H9 (cell line): ENCODE measurements at regions not wholly inside any gene's neighbourhood (a gene's known extent, or its start where the extent isn't known, plus 50 kb on each side); places are given as distances from the start of the nearest gene placed in this dataset.

ENCODE experiments used
- DNase-seq: peaks from one replicate; pipeline ENCODE4 v3.0.0-alpha.2; 2017
- H2AFZ ChIP-seq: one replicate; pipeline ENCODE4 v1.6.1; 2013; ENCODE audit warnings: mild to moderate bottlenecking, low read length, control low read depth, moderate library complexity
- H2AK5ac ChIP-seq: 2 replicates; pipeline ENCODE4 v1.6.1; 2013; ENCODE audit warnings: low read length, control low read depth, mixed read lengths; ENCODE audit not compliant: insufficient read length
- H2BK120ac ChIP-seq: one replicate; pipeline ENCODE4 v1.6.1; 2013; ENCODE audit warnings: low read depth, mild to moderate bottlenecking, low read length, control low read depth, inconsistent platforms; ENCODE audit not compliant: poor library complexity, severe bottlenecking
- H2BK12ac ChIP-seq: 2 replicates; pipeline ENCODE4 v1.6.1; 2013; ENCODE audit warnings: low read length, control low read depth, mixed read lengths, low read depth; ENCODE audit not compliant: insufficient read length
- H2BK15ac ChIP-seq: 2 replicates; pipeline ENCODE4 v1.6.1; 2013; ENCODE audit warnings: low read depth, low read length, control low read depth
- H2BK20ac ChIP-seq: one replicate; pipeline ENCODE4 v1.6.1; 2013; ENCODE audit warnings: low read depth, mild to moderate bottlenecking, low read length, control low read depth, inconsistent platforms; ENCODE audit not compliant: poor library complexity, severe bottlenecking
- H2BK5ac ChIP-seq: 2 replicates; pipeline ENCODE4 v1.6.1; 2013; ENCODE audit warnings: low read length, control low read depth, mixed read lengths; ENCODE audit not compliant: insufficient read length
- H3K14ac ChIP-seq: 2 replicates; pipeline ENCODE4 v1.6.1; 2013; ENCODE audit warnings: low read length, control low read depth; ENCODE audit not compliant: insufficient read depth
- H3K18ac ChIP-seq: 2 replicates; pipeline ENCODE4 v1.6.1; 2013; ENCODE audit warnings: low read depth, mild to moderate bottlenecking, mixed read lengths, low read length, control low read depth; ENCODE audit not compliant: insufficient read length
- H3K23ac ChIP-seq: 2 replicates; pipeline ENCODE4 v1.6.1; 2013; ENCODE audit warnings: low read length, control low read depth, mixed read lengths, low read depth; ENCODE audit not compliant: insufficient read length
- H3K23me2 ChIP-seq: 2 replicates; pipeline ENCODE4 v1.6.1; 2013; ENCODE audit warnings: low read depth, mild to moderate bottlenecking, mixed read lengths, low read length, control low read depth; ENCODE audit not compliant: insufficient read length, poor library complexity, severe bottlenecking
- H3K27ac ChIP-seq: 2 replicates; pipeline ENCODE4 v1.5.1; 2013; ENCODE audit warnings: low read length, control low read depth, mixed read lengths, low read depth; ENCODE audit not compliant: insufficient read length
- H3K27me3 ChIP-seq: 2 replicates; pipeline ENCODE4 v1.6.1; 2013; ENCODE audit warnings: low read length, control low read depth, inconsistent platforms; ENCODE audit not compliant: insufficient read depth
- H3K4ac ChIP-seq: 2 replicates; pipeline ENCODE4 v1.6.1; 2013; ENCODE audit warnings: low read depth, mild to moderate bottlenecking, control low read depth, inconsistent platforms, low read length, moderate library complexity
- H3K4me1 ChIP-seq: 2 replicates; pipeline ENCODE4 v1.6.1; 2013; ENCODE audit warnings: low read length, control low read depth, inconsistent platforms; ENCODE audit not compliant: insufficient read depth
- H3K4me2 ChIP-seq: 2 replicates; pipeline ENCODE4 v1.6.1; 2013; ENCODE audit warnings: low read length, control low read depth, mixed read lengths; ENCODE audit not compliant: insufficient read length, insufficient read depth
- H3K56ac ChIP-seq: 2 replicates; pipeline ENCODE4 v1.6.1; 2013; ENCODE audit warnings: low read depth, mild to moderate bottlenecking, mixed read lengths, low read length, control low read depth; ENCODE audit not compliant: insufficient read length
- H3K79me1 ChIP-seq: 2 replicates; pipeline ENCODE4 v1.6.1; 2013; ENCODE audit warnings: low read depth, mild to moderate bottlenecking, moderate library complexity, low read length, control low read depth, inconsistent platforms; ENCODE audit not compliant: insufficient read depth, poor library complexity, severe bottlenecking
- H3K79me2 ChIP-seq: 2 replicates; pipeline ENCODE4 v1.6.1; 2013; ENCODE audit warnings: low read length, control low read depth, inconsistent platforms; ENCODE audit not compliant: insufficient read depth
- H3K9ac ChIP-seq: 2 replicates; pipeline ENCODE4 v1.6.1; 2013; ENCODE audit warnings: low read length, control low read depth, mixed read lengths; ENCODE audit not compliant: insufficient read length; ENCODE audit errors: extremely low read depth
- H3K9me3 ChIP-seq: one replicate; pipeline ENCODE4 v1.6.1; 2013; ENCODE audit warnings: low read depth, low read length, inconsistent platforms; ENCODE audit not compliant: control insufficient read depth
- H3T11ph ChIP-seq: one replicate; pipeline ENCODE4 v1.6.1; 2013; ENCODE audit warnings: mild to moderate bottlenecking, low read length, control low read depth, inconsistent platforms
- H4K20me1 ChIP-seq: one replicate; pipeline ENCODE4 v1.6.1; 2013; ENCODE audit not compliant: control insufficient read depth, insufficient read length, insufficient read depth
- H4K5ac ChIP-seq: 2 replicates; pipeline ENCODE4 v1.6.1; 2013; ENCODE audit warnings: low read depth, mild to moderate bottlenecking, mixed read lengths, low read length, control low read depth; ENCODE audit not compliant: insufficient read length
- H4K8ac ChIP-seq: replicated peaks from 2 replicates; pipeline ENCODE4 v1.6.1; 2013; ENCODE audit warnings: low read length, control low read depth, mixed read lengths, low read depth; ENCODE audit not compliant: insufficient read length
- H4K91ac ChIP-seq: 2 replicates; pipeline ENCODE4 v1.6.1; 2013; ENCODE audit warnings: low read depth, mild to moderate bottlenecking, moderate library complexity, mixed read lengths, low read length, control low read depth; ENCODE audit not compliant: insufficient read length
- H3K27ac Mint-ChIP-seq, 3 experiments: 2 replicates in 2 of 3; 3 replicates in 1 of 3; pipeline ENCODE4 v1.8.0; 2020 to 2021; ENCODE audit warnings: mixed read lengths in 3 of 3, mild to moderate bottlenecking in 1 of 3, moderate library complexity in 1 of 3
- H3K27me3 Mint-ChIP-seq: 2 replicates; pipeline ENCODE4 v1.8.0; 2021; ENCODE audit warnings: low read depth, mild to moderate bottlenecking, moderate library complexity, mixed read lengths
- H3K36me3 Mint-ChIP-seq, 3 experiments: 2 replicates in 2 of 3; 3 replicates in 1 of 3; pipeline ENCODE4 v1.8.0; 2020 to 2021; ENCODE audit warnings: low read depth in 3 of 3, mixed read lengths in 3 of 3; ENCODE audit not compliant: insufficient read depth in 1 of 3
- H3K4me1 Mint-ChIP-seq, 2 experiments: 2 replicates each; pipeline ENCODE4 v1.8.0; 2020; ENCODE audit warnings: mixed read lengths in 2 of 2
- H3K4me3 Mint-ChIP-seq, 2 experiments: 2 replicates in 1 of 2; 3 replicates in 1 of 2; pipeline ENCODE4 v1.8.0; 2020 to 2021; ENCODE audit warnings: mild to moderate bottlenecking in 2 of 2, mixed read lengths in 2 of 2, moderate library complexity in 1 of 2
- H3K9me3 Mint-ChIP-seq, 2 experiments: 2 replicates in 1 of 2; 3 replicates in 1 of 2; pipeline ENCODE4 v1.8.0; 2020; ENCODE audit warnings: mild to moderate bottlenecking in 2 of 2, mixed read lengths in 2 of 2, moderate library complexity in 1 of 2
- WGBS: extraction: QIAGEN DNeasy Blood & Tissue Kit; methylation state at CpG from one replicate; pipeline ENCODE4 v1.1.7; 2013; ENCODE audit warnings: missing lambda C conversion rate, low lambda C conversion rate, mixed read lengths; ENCODE audit not compliant: insufficient read length; ENCODE audit errors: extremely low coverage; 5-methylcytosine and 5-hydroxymethylcytosine counted together
- TF ChIP-seq, protein P1 (sequence below): fragments of 200-600 bp; sonication (generic); conservative IDR thresholded peaks from 3 replicates; pipeline ENCODE4 v1.8.0; 2021; ENCODE audit warnings: antibody characterized with exemption, mild to moderate bottlenecking

DNA sequence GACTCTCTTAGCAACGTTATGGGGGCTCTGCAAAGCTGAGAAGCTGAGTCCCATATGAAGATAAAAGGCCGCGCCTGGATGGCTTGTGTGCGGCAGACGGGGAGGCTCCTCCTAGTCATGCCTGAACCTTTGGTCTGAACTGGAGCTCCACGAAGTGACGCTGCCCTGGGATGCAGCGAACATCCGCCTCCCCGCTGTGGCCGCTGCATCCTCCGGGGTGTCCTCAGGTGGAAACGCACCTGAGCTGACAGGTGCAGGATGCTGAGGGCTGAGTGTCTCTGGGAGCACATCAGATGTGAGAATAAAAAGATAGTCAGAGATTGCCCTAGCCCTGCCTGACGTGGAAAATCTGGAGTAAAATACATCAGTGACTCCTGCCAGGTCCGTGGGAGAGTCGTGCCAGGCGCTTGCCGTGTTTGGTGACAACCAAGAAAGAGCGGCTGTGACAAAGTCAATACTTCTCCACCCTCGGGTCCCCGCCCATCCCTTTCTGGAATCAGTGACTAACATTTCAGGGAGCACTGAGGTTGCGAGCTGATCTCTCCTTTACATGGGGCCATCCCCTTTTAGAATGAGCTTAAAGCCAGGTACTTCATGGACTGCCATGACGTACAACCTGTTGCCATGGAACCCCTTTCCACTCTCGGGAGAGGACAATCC lies 162.8 kb upstream of the AFDN start:
- no peak overlapping the region for H3T11ph ChIP-seq
- H3K36me3 Mint-ChIP-seq = no peaks in the 10 kb centered on the region
- no peak overlapping the region for H3K4me3 Mint-ChIP-seq
- no CpG with 5 or more reads among the region's 24 CpGs for WGBS
- H2BK20ac ChIP-seq = no peak overlapping the region
- H3K4me1 Mint-ChIP-seq = peaks cover 8 to 25% of the 10 kb centered on the region in 2 experiments
- H3K9ac ChIP-seq = no peak overlapping the region
- H3K4ac ChIP-seq = no peak overlapping the region
- peaks cover 1% of the 10 kb centered on the region; the same call in 1 of the 2 replicates for H3K27me3 Mint-ChIP-seq
- DNase-seq = no peak
- no peak overlapping the region for H3K4me2 ChIP-seq
- no peak overlapping the region for H3K23ac ChIP-seq
- H4K5ac ChIP-seq = no peak overlapping the region
- H3K18ac ChIP-seq = no peak overlapping the region
- no peaks in the 10 kb centered on the region for H3K23me2 ChIP-seq
- H2AK5ac ChIP-seq = no peak overlapping the region
- no peaks in the 10 kb centered on the region for H3K9me3 ChIP-seq
- no peak overlapping the region for H3K27ac ChIP-seq
- no peaks in the 10 kb centered on the region for H4K20me1 ChIP-seq
- TF ChIP-seq, protein P1, sequence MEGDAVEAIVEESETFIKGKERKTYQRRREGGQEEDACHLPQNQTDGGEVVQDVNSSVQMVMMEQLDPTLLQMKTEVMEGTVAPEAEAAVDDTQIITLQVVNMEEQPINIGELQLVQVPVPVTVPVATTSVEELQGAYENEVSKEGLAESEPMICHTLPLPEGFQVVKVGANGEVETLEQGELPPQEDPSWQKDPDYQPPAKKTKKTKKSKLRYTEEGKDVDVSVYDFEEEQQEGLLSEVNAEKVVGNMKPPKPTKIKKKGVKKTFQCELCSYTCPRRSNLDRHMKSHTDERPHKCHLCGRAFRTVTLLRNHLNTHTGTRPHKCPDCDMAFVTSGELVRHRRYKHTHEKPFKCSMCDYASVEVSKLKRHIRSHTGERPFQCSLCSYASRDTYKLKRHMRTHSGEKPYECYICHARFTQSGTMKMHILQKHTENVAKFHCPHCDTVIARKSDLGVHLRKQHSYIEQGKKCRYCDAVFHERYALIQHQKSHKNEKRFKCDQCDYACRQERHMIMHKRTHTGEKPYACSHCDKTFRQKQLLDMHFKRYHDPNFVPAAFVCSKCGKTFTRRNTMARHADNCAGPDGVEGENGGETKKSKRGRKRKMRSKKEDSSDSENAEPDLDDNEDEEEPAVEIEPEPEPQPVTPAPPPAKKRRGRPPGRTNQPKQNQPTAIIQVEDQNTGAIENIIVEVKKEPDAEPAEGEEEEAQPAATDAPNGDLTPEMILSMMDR = no peak
- H3K4me1 ChIP-seq = no peaks in the 10 kb centered on the region
- no peak overlapping the region for H4K8ac ChIP-seq
- no peak overlapping the region for H4K91ac ChIP-seq
- H2AFZ ChIP-seq = no peak overlapping the region
- H3K27me3 ChIP-seq = no peaks in the 10 kb centered on the region
- no peak overlapping the region; the same call in 1 of the 2 replicates for H3K14ac ChIP-seq
- no peaks in the 10 kb centered on the region for H3K79me1 ChIP-seq
- H3K56ac ChIP-seq = no peak overlapping the region
- no peak overlapping the region for H2BK15ac ChIP-seq
- H3K79me2 ChIP-seq = no peaks in the 10 kb centered on the region
- H2BK5ac ChIP-seq = no peak overlapping the region
- no peaks in the 10 kb centered on the region for H3K9me3 Mint-ChIP-seq
- H2BK120ac ChIP-seq = no peak overlapping the region
- H2BK12ac ChIP-seq = no peak overlapping the region
- H3K27ac Mint-ChIP-seq = no peak overlapping the region
